ENCODE measurements at regions not wholly inside any gene's neighbourhood (a gene's known extent, or its start where the extent isn't known, plus 50 kb on each side); places are given as distances from the start of the nearest gene placed in this dataset.
A peak's percentile ranks its signal among the peaks of the same experiment; 100 is the strongest.

DNA sequence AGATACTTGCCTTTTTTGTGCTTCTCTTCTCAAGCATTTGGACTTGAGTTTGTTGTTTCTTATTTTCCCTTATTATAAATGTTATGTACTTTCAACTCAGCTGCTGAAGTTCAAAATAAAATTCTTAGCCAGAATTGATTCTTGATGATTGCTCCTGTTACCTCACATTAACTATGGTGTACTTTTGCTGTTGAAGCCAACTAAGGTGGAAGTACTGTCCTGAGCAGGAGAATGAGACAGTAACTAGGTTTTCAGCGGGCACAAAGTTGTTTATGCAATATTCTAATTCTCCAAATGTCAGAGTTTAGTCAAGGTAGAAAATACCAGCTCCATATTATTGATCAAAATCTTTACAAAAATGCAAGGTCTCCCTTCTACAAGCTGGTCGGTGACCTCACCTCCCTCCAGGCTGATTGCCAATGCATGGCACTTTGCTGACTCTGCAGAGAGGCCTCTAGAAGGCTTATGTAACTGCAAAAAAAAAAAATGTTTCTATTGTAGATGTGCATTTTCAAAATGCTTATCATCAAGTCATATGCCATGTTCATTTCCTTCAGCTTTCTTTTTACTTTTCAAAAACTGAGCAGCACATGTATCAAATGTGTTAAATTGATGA, 1783.5 kb upstream of the WWC1 start:
- peak; percentile 53 to 66 (median 60) for DNase-seq
- WGBS (ENCODE audit: insufficient coverage, low coverage, low lambda C conversion rate, missing lambda C conversion rate): 30% methylated on average over 2 of the region's 2 CpGs
- H3K9me3 ChIP-seq: no peaks in the 10 kb centered on the region
- TF ChIP-seq POLR2A (IDR thresholded peaks at IDR 0.05): no peak
- TF ChIP-seq, protein P1, sequence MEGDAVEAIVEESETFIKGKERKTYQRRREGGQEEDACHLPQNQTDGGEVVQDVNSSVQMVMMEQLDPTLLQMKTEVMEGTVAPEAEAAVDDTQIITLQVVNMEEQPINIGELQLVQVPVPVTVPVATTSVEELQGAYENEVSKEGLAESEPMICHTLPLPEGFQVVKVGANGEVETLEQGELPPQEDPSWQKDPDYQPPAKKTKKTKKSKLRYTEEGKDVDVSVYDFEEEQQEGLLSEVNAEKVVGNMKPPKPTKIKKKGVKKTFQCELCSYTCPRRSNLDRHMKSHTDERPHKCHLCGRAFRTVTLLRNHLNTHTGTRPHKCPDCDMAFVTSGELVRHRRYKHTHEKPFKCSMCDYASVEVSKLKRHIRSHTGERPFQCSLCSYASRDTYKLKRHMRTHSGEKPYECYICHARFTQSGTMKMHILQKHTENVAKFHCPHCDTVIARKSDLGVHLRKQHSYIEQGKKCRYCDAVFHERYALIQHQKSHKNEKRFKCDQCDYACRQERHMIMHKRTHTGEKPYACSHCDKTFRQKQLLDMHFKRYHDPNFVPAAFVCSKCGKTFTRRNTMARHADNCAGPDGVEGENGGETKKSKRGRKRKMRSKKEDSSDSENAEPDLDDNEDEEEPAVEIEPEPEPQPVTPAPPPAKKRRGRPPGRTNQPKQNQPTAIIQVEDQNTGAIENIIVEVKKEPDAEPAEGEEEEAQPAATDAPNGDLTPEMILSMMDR (IDR thresholded peaks at IDR 0.05): no peak
- peak; percentile 72 to 87 (median 81) for ATAC-seq
- no peak overlapping the region for H3K4me3 ChIP-seq
- no peak overlapping the region for H3K27ac ChIP-seq
- peaks cover 0 to 8% (median 0%) of the 10 kb centered on the region in 4 donors for H3K4me1 ChIP-seq
- H3K36me3 ChIP-seq: no peaks in the 10 kb centered on the region
- H3K27me3 ChIP-seq: no peaks in the 10 kb centered on the region
- intact Hi-C loops (cut with DNase I): no loop called here

DNA sequence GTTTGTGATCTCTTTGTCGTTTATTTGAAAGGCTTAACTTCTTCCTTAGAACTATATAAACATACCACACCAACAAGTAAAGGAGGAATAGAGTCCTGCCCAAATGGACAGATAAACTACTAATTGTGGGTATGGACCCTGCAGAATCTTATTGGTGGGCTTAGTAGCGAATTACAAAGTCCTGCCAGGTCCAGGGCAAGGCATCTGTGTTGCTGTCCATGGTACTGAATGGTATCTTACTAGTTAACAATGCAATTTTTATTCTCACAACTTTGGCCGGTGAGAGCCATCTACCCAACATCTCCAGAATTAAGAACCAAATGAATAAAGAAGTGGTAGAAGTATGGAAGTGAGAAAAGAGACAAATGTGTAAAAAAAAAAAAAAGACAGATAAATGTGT, 1782.4 kb upstream of the WWC1 start:
- H3K9me3 ChIP-seq: no peaks in the 10 kb centered on the region
- WGBS (ENCODE audit: insufficient coverage, low coverage, low lambda C conversion rate, missing lambda C conversion rate): 58% methylated on average over 3 of the region's 3 CpGs
- DNase-seq: no peak
- no peaks in the 10 kb centered on the region for H3K36me3 ChIP-seq
- TF ChIP-seq, protein P1 (IDR thresholded peaks at IDR 0.05): no peak
- TF ChIP-seq POLR2A (IDR thresholded peaks at IDR 0.05): no peak
- peak in 1 of 4 donors; percentile 33 for ATAC-seq
- H3K27me3 ChIP-seq: no peaks in the 10 kb centered on the region
- H3K4me3 ChIP-seq: no peak overlapping the region
- no peak overlapping the region for H3K27ac ChIP-seq
- H3K4me1 ChIP-seq: peaks cover 0 to 8% (median 0%) of the 10 kb centered on the region in 4 donors
- intact Hi-C loops (cut with DNase I): no loop called here

DNA sequence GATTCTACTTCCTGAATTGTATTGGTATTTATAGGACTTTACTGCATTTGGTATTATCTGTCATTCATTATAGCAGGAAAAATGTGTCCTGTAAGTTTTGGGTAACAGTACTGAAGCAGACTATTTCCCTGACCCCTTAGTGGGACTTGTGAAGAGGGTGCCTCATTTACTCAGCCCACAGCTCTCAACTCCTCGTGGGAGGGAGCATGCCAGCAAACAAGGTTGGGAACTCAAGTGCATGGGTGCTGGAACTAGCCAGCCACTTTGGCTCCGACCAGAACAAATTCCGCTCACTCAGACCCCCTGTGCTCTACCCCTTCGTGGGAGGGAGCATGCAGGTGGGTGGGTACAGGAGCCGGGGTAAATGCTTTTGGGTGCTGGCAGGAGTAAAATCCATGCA, 1773.5 kb upstream of the WWC1 start:
- Histone ChIP-seq H3K27me3 (no peaks in the 10 kb centered on the region), H3K4me1 (no peaks in the 10 kb centered on the region), H3K9me3 (no peaks in the 10 kb centered on the region), H3K36me3 (no peaks in the 10 kb centered on the region), H3K27ac (no peak overlapping the region), H3K4me3 (no peak overlapping the region)
- intact Hi-C loops (cut with DNase I): no loop called here
- ATAC-seq: peak in 1 of 4 donors; percentile 24
- WGBS (ENCODE audit: insufficient coverage, low coverage, low lambda C conversion rate, missing lambda C conversion rate): 10% methylated on average over 5 of the region's 5 CpGs
- TF ChIP-seq POLR2A (IDR thresholded peaks at IDR 0.05): no peak
- DNase-seq: no peak

- TF ChIP-seq POLR2A (IDR thresholded peaks at IDR 0.05): no peak
- TF ChIP-seq, protein P1 (IDR thresholded peaks at IDR 0.05): no peak
- ATAC-seq (no peak), DNase-seq (no peak)
- no peaks in the 10 kb centered on the region for H3K4me1 ChIP-seq
- 67% methylated on average over 2 of the region's 2 CpGs for WGBS (ENCODE audit: insufficient coverage, low coverage, low lambda C conversion rate, missing lambda C conversion rate)
- H3K9me3 ChIP-seq: no peaks in the 10 kb centered on the region
- no peaks in the 10 kb centered on the region for H3K36me3 ChIP-seq
- H3K27me3 ChIP-seq: no peaks in the 10 kb centered on the region
- no peak overlapping the region for H3K4me3 ChIP-seq
- intact Hi-C loops (cut with DNase I): no loop called here
- H3K27ac ChIP-seq: no peak overlapping the region
Observed at GRCh38 chr5:166523206-166523605, 1768.2 kb upstream of the WWC1 start.

GRCh38 chr5:166529200-166529599, 1762.2 kb upstream of the WWC1 start:
- Histone ChIP-seq H3K4me1 (no peaks in the 10 kb centered on the region), H3K4me3 (no peak overlapping the region), H3K27ac (no peak overlapping the region), H3K9me3 (no peaks in the 10 kb centered on the region), H3K36me3 (no peaks in the 10 kb centered on the region), H3K27me3 (no peaks in the 10 kb centered on the region)
- no peak for TF ChIP-seq POLR2A (IDR thresholded peaks at IDR 0.05)
- TF ChIP-seq, protein P1 (IDR thresholded peaks at IDR 0.05): no peak
- DNase-seq (no peak), ATAC-seq (no peak)
- 22% methylated on average over 2 of the region's 2 CpGs for WGBS (ENCODE audit: insufficient coverage, low coverage, low lambda C conversion rate, missing lambda C conversion rate)
- intact Hi-C loops (cut with DNase I): no loop called here
